Testis (tissue), 2 donors: ENCODE measurements at regions not wholly inside any gene's neighbourhood (a gene's known extent, or its start where the extent isn't known, plus 50 kb on each side); places are given as distances from the start of the nearest gene placed in this dataset.

ENCODE experiments used
- DNase-seq: peaks from one replicate; pipeline ENCODE4 v3.0.0-alpha.2; 2019
- H3K27ac ChIP-seq, 2 donors: fragments of 200-600 bp; sonication (generic); one replicate each; pipeline ENCODE4 v1.5.1; 2019
- H3K27me3 ChIP-seq: fragments of 200-600 bp; sonication (generic); one replicate; pipeline ENCODE4 v1.5.1; 2019
- H3K36me3 ChIP-seq: fragments of 200-600 bp; sonication (generic); one replicate; pipeline ENCODE4 v1.5.1; 2017; ENCODE audit warnings: low read depth; ENCODE audit errors: missing control alignments
- H3K4me1 ChIP-seq: fragments of 200-600 bp; sonication (generic); one replicate; pipeline ENCODE4 v1.5.1; 2019
- H3K4me3 ChIP-seq, 2 donors: fragments of 200-600 bp; sonication (generic); one replicate each; pipeline ENCODE4 v1.5.1; 2017 to 2019
- H3K9me3 ChIP-seq: fragments of 200-600 bp; sonication (generic); one replicate; pipeline ENCODE4 v1.5.1; 2017
- CTCF ChIP-seq, 3 experiments: fragments of 450-650 bp in 2 of 3; fragments of 200-600 bp in 1 of 3; sonication (generic) in 1 of 3; IDR thresholded peaks; one replicate each; pipeline ENCODE4 v1.5.1; 2016 to 2019; ENCODE audit warnings: antibody characterized with exemption in 3 of 3, mild to moderate bottlenecking in 2 of 3, moderate library complexity in 1 of 3
- POLR2A ChIP-seq: fragments of 450-650 bp; IDR thresholded peaks from one replicate; pipeline ENCODE4 v1.6.1; 2017; ENCODE audit warnings: antibody characterized with exemption, mild to moderate bottlenecking, moderate library complexity
- WGBS, 2 donors: methylation state at CpG; one replicate each; pipeline ENCODE4 v1.1.5; 2018; 5-methylcytosine and 5-hydroxymethylcytosine counted together
- intact Hi-C: fragments of 100-400 bp; cut with DNase I; formaldehyde crosslinking; loops from one replicate; pipeline ENCODE4 v1.15.1; 2023; ENCODE audit warnings: low total_unique reads

GRCh38 chr1:9455487-9456234 is 83.6 kb upstream of the SLC25A33 start:
- Histone ChIP-seq H3K4me3 (no peak overlapping the region), H3K27me3 (no peaks in the 10 kb centered on the region), H3K27ac (no peak overlapping the region), H3K36me3 (no peaks in the 10 kb centered on the region), H3K4me1 (peaks cover 16% of the 10 kb centered on the region), H3K9me3 (no peaks in the 10 kb centered on the region)
- peak; percentile 63 to 72 (median 67) for TF ChIP-seq CTCF (IDR thresholded peaks at IDR 0.05)
- no peak for TF ChIP-seq POLR2A
- peak; percentile 77 for DNase-seq
- 56 to 66% methylated on average over 22 of the region's 22 CpGs for WGBS, 2 donors
- intact Hi-C loops = no loop called here

- intact Hi-C loops = no loop called here
- no peak overlapping the region for H3K4me3 ChIP-seq
- WGBS, 2 donors = 97% methylated on average over 4 of the region's 4 CpGs
- no peak for TF ChIP-seq CTCF (IDR thresholded peaks at IDR 0.05)
- TF ChIP-seq POLR2A = no peak
- no peaks in the 10 kb centered on the region for H3K27me3 ChIP-seq
- no peak for DNase-seq
- H3K9me3 ChIP-seq = no peaks in the 10 kb centered on the region
- peaks cover 16% of the 10 kb centered on the region for H3K4me1 ChIP-seq
- no peaks in the 10 kb centered on the region for H3K36me3 ChIP-seq
- H3K27ac ChIP-seq = no peak overlapping the region
These were observed 82.4 kb upstream of the SLC25A33 start for GRCh38 chr1:9456833-9457232.

GRCh38 chr1:9459816-9460407 is 79.4 kb upstream of the SLC25A33 start:
- Histone ChIP-seq H3K36me3 (no peaks in the 10 kb centered on the region), H3K27ac (no peak overlapping the region), H3K4me3 (no peak overlapping the region), H3K9me3 (no peaks in the 10 kb centered on the region), H3K4me1 (no peaks in the 10 kb centered on the region), H3K27me3 (no peaks in the 10 kb centered on the region)
- DNase-seq = no peak
- WGBS, 2 donors = 72 to 73% methylated on average over 10 of the region's 10 CpGs
- intact Hi-C loops = no loop called here
- TF ChIP-seq CTCF (IDR thresholded peaks at IDR 0.05) (no peak), POLR2A (no peak)

GRCh38 chr1:9465640-9466039 is 73.6 kb upstream of the SLC25A33 start:
- H3K4me3 ChIP-seq = no peak overlapping the region
- WGBS, 2 donors = 69 to 78% methylated on average over 9 of the region's 9 CpGs
- no peaks in the 10 kb centered on the region for H3K36me3 ChIP-seq
- intact Hi-C loops = no loop called here
- H3K27me3 ChIP-seq = no peaks in the 10 kb centered on the region
- no peak for DNase-seq
- H3K27ac ChIP-seq = no peak overlapping the region
- no peak for TF ChIP-seq CTCF (IDR thresholded peaks at IDR 0.05)
- no peak for TF ChIP-seq POLR2A
- no peaks in the 10 kb centered on the region for H3K9me3 ChIP-seq
- H3K4me1 ChIP-seq = no peaks in the 10 kb centered on the region
